ENCODE measurements at regions not wholly inside any gene's neighbourhood (a gene's known extent, or its start where the extent isn't known, plus 50 kb on each side); places are given as distances from the start of the nearest gene placed in this dataset.

DNA sequence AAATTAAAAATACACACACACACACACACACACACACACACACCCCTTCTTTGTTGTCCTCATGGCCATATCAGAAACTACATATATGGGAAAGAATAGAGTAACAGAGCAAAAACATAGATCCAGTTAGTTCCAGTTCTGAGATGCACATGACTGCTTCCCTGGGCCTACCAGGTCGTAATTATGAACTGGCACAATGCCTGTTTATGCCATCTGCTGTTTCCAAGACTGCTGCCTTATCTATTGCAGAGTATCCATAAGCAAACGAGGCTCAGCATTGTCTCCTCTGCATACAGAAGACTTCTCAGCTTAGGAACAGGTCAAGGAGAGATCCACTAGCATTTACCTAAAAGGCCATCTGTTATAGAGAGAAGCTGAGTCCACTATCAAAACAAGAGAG lies 789.0 kb downstream of the TECRL start:
- intact Hi-C loops (cut with micrococcal nuclease; ENCODE audit: unreplicated experiment): no loop called here
- no TSS peak for BruUV-seq (replicated peaks)
- no peaks in the 10 kb centered on the region for H3K4me1 ChIP-seq (ENCODE audit: insufficient read depth, low read length, poor library complexity, severe bottlenecking)
- H3K27me3 ChIP-seq (replicated peaks; ENCODE audit: insufficient read depth, low read depth, low read length, poor library complexity): no peaks in the 10 kb centered on the region
- no peaks in the 10 kb centered on the region for H3K36me3 ChIP-seq (ENCODE audit: insufficient read depth, low read length, poor library complexity, severe bottlenecking)
- no peaks in the 10 kb centered on the region for H3K9me3 ChIP-seq (ENCODE audit: low read depth, low read length, poor library complexity, severe bottlenecking)
- CTCF ChIA-PET: no interaction called here
- no peak overlapping the region for H3K27ac ChIP-seq (ENCODE audit: low read depth, low read length, poor library complexity, severe bottlenecking)
- no peak for DNase-seq (ENCODE audit: low spot score)
- POLR2A ChIA-PET (ENCODE audit: low non-redundant PET): no interaction called here
- TF ChIP-seq EZH2 (IDR thresholded peaks at IDR 0.05; ENCODE audit: borderline replicate concordance, low read depth, low read length, poor library complexity, severe bottlenecking) (no peak), CTCF (conservative IDR thresholded peaks at IDR 0.05; ENCODE audit: low read depth, low read length) (no peak)
- H3K4me3 ChIP-seq (ENCODE audit: low read depth, low read length, poor library complexity, severe bottlenecking): no peak overlapping the region

DNA sequence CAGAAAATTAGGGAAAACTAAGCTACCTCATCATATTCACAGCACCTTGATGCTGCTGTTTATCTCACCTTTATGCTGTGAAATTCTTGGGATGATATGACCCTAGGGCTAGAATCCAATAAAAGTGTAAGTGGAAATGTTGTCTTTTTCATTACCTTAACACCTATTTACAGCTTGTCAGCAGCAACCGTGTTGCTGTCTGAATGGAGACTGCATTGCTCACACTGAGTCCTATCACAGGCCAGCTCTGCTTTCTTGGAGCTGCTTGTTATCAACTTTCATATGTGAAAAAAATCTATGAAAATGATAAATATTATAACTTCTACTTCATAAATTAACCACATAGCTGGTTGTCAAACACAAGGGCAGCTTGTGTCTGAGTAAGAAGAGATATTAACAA lies 789.5 kb downstream of the TECRL start:
- POLR2A ChIA-PET (ENCODE audit: low non-redundant PET): no interaction called here

DNA sequence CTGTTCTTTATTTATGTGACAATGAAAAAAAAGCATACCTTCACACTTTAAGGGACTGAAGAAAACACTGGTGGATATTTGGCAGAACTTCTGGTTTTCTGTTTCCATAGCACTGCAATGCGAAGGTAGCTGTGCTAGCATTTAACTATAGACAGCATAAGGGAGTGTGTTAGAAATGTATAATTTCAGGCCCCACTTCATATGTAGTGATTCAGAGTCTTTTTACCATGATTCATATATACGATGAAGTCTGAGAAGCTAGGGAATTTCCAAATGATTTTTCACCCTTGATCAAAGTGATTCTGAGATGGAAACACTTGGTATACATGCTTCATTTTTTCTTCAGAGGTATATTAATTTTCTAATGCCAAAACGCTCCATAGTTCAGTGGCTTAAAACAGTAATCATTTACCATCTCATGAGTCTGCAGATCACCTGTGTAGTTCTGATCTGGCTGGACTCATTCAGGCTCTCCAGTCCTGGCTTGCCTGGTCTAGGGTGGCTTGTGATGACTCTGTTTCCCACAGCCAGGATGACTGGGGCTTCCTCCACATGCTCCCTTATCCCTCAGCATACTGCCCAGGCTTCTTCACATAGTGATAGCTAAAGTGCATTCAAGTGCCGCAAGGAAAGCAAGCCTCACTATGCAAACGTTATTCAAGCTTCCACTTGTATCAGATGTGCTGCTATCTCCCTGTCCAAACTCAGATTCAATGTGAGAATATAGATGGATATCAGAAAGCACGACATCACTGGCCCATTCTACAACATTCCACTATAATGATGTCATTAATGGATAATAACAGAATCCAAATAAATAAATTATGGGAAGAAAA lies 790.1 kb downstream of the TECRL start:
- Histone ChIP-seq H3K27me3 (replicated peaks; ENCODE audit: insufficient read depth, low read depth, low read length, poor library complexity) (no peaks in the 10 kb centered on the region), H3K4me3 (ENCODE audit: low read depth, low read length, poor library complexity, severe bottlenecking) (no peak overlapping the region), H3K36me3 (ENCODE audit: insufficient read depth, low read length, poor library complexity, severe bottlenecking) (no peaks in the 10 kb centered on the region), H3K27ac (ENCODE audit: low read depth, low read length, poor library complexity, severe bottlenecking) (no peak overlapping the region), H3K4me1 (ENCODE audit: insufficient read depth, low read length, poor library complexity, severe bottlenecking) (no peaks in the 10 kb centered on the region), H3K9me3 (ENCODE audit: low read depth, low read length, poor library complexity, severe bottlenecking) (no peaks in the 10 kb centered on the region)
- POLR2A ChIA-PET (ENCODE audit: low non-redundant PET): no interaction called here
- CTCF ChIA-PET: no interaction called here
- TF ChIP-seq CTCF (conservative IDR thresholded peaks at IDR 0.05; ENCODE audit: low read depth, low read length) (no peak), EZH2 (IDR thresholded peaks at IDR 0.05; ENCODE audit: borderline replicate concordance, low read depth, low read length, poor library complexity, severe bottlenecking) (no peak)
- BruUV-seq (replicated peaks): no TSS peak
- intact Hi-C loops (cut with micrococcal nuclease; ENCODE audit: unreplicated experiment): no loop called here
- DNase-seq (ENCODE audit: low spot score): no peak

More for the DNA sequence above, 789.5 kb downstream of the TECRL start:
- Histone ChIP-seq H3K4me3 (ENCODE audit: low read depth, low read length, poor library complexity, severe bottlenecking) (no peak overlapping the region), H3K9me3 (ENCODE audit: low read depth, low read length, poor library complexity, severe bottlenecking) (no peaks in the 10 kb centered on the region), H3K27me3 (replicated peaks; ENCODE audit: insufficient read depth, low read depth, low read length, poor library complexity) (no peaks in the 10 kb centered on the region), H3K36me3 (ENCODE audit: insufficient read depth, low read length, poor library complexity, severe bottlenecking) (no peaks in the 10 kb centered on the region), H3K27ac (ENCODE audit: low read depth, low read length, poor library complexity, severe bottlenecking) (no peak overlapping the region), H3K4me1 (ENCODE audit: insufficient read depth, low read length, poor library complexity, severe bottlenecking) (no peaks in the 10 kb centered on the region)
- no TSS peak for BruUV-seq (replicated peaks)
- no peak for DNase-seq (ENCODE audit: low spot score)
- TF ChIP-seq CTCF (conservative IDR thresholded peaks at IDR 0.05; ENCODE audit: low read depth, low read length): no peak
- no peak for TF ChIP-seq EZH2 (IDR thresholded peaks at IDR 0.05; ENCODE audit: borderline replicate concordance, low read depth, low read length, poor library complexity, severe bottlenecking)
- intact Hi-C loops (cut with micrococcal nuclease; ENCODE audit: unreplicated experiment): no loop called here
- CTCF ChIA-PET: no interaction called here

All from A673 (cell line).